NCI-H526 (cell line): ENCODE measurements at regions not wholly inside any gene's neighbourhood (a gene's known extent, or its start where the extent isn't known, plus 50 kb on each side); places are given as distances from the start of the nearest gene placed in this dataset.
"Not testable (repeated sequence)": the region's sequence is repeated elsewhere in the genome, so short reads cannot be mapped to it uniquely, and the experiment has no call there.

Experiments
- DNase-seq, 2 experiments: peaks; one replicate each; lab custom pipeline; 2025; lab: John Stamatoyannopoulos, UW

DNA sequence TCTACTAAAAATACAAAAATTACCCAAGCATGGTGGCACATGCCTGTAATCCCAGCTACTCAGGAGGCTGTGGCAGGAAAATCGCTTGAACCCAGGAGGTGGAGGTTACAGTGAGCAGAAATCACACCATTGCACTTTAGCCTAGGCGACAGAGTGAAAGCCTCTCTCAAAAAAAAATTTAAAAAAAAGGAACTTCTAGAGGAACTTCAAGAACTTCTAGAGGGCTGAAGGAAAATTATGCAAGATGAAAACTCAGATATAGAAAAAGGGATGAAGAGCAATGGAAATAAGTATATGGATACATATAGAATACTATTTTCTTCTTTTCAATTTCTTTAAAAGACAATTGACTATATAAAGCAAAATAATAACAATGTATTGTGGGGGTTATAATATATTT is 51.2 kb upstream of the PRR5 start:
- DNase-seq: no peak

DNA sequence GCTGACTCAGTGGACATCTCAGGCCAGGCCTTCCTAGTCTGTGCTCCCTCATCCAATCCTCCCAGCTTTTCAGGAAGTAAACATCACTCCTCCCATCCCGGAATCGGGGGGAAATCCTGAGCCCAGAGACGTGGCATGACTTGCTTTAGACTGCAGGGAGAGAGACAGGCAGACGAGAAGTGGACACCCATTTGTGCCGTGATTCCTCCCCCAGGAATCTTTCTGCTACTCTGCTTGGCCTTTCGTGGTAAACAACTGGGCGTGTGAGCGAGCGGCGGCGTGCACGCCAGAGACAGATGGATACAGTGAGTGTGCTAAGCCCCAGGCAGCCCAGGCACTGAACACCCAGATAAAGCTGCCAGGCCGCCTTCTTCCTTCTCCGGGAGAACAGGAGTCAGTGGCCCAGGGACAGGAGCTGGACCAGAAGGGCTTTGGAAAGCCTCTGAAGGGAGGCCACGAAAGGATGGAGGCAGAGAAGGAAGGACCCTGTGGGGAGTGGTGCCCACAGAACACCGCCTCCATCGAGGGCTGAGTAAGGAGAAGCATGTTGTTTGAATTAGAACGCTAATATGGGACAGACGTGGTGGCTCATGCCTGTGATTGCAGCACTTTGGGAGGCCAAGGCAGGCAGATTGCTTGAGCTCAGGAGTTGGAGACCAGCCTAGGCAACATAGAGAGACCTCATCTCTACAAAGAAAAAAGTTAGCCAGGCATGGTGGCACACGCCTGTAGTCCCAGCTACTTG is 53.0 kb upstream of the PRR5 start:
- no peak for DNase-seq

DNA sequence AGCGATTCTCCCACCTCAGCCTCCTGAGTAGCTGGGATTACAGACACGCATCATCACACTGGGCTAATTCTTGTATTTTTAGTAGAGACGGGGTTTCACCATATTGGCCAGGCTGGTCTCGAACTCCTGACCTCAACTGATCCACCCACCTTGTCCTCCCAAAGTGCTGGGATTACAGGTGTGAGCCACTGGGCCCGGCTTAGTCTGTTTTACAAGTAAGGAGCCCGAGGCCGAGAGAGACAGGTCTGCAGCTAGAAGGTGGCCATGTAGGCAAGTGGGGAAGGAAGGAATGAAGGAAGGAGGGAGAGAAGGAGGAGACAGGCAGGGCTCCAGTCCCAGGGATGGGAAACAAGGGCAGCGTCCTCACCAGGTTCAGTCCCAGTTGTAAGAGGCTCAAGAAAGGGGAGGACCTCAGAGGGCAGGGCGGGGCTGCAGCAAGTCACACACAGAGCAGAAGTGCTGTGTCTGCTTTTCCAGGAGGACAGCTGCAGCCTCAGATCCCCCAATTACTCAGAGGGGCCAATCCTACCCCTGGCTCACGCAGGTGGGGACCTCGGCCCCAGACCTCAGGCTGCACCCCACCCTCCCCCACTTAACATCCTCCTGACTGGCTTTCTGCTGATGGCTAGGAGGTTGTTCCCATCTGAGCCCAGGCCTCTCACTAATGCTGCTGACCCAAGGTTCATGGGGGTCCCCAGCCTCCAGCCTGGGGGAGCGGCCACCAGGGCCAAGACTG is 53.8 kb upstream of the PRR5 start:
- DNase-seq: no peak

DNA sequence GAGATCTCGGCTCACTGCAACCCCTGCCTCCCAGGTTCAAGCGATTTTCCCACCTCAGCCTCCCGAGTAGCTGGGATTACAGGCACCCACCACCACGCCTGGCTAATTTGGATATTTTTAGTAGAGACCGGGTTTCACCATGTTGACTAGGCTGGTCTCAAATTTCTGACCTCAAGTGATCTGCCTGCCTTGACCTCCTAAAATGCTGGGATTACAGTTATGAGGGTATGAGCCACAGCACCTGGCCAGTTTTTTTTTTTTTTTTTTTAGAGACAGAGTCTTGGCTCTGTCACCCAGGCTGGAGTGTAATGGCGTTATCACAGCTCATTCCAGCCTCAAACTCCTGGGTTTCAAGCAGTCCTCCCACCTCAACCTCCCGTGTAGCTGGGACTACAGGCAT is 54.9 kb upstream of the PRR5 start:
- DNase-seq: no peak

DNA sequence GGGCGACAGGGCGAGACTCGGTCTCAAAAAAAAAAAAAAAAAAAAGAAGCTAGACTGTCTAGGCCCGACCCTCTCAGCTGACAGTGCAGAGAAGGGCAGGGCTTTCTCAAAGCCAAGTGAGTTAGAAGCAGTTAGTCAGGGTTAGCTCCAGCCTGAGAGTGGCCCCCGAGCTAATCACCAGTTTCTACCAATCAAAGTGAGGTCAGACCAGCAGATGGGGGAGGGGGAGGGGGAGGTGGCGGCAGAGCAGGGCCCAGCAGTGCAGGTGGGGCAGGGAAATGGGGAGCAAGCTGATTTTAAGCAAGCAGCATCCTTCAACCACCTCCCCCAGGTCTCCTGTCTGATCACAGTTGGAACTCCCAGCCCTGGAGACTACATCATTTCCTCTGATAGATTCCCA is 55.3 kb upstream of the PRR5 start:
- no peak for DNase-seq

DNA sequence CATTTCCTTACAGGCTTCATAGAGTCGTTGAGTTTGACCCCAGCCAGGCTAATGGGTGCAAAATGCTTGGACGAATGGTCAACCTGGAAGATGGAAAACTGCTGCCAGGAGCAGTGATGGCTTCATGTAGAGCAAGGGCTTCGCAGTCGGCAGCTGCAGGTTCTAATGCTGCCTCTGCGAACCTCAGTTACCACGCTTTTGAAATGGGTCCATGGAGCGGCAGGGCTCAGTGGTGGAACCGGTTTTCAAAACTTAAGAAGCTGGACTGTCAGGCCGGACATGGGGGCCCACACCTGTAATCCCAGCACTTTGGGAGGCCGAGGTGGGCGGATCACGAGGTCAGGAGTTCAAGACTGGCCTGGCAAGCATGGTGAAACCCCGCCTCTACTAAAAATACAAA is 55.9 kb upstream of the PRR5 start:
- no peak for DNase-seq

DNA sequence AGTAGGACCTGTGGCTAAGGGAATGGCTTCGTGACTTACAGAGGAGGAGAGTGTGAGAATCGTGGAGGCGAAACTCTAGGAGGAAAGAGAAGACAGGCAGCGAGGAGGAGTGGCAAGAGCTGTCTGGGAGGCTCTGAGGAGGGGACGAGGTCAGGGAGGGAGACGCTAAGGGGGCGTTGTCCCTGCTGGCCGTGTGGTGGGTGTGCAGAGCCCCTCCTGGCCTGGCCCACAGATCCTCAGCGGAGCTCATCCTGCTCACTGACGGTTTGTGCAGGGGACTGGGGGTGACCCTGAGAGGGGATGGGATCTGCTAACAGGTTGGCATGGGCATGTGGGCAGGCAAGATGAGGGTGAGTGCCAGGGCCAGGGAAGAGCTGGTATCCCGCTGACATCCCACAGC is 56.5 kb upstream of the PRR5 start:
- DNase-seq: no peak

DNA sequence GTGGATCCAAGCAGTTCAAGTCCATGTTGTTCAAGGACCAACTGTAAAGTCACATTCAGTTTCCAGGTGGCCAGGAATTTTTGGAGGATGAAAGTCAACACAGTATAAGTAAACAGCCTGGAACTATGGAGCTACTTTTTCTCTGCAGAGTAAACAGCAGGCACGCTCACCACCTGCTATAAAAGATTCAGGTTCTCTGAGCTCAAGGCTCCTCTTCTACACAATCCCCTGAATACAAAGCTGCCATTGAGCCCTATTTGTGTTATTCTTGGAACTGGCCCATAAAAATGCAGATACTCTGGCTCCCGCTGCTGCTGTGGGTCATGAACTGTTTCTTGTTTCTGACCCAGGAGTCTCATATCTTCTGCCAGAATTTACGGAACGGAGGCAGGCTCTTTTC is 56.9 kb upstream of the PRR5 start:
- DNase-seq: peak in 1 of 2 experiments; percentile 11

DNA sequence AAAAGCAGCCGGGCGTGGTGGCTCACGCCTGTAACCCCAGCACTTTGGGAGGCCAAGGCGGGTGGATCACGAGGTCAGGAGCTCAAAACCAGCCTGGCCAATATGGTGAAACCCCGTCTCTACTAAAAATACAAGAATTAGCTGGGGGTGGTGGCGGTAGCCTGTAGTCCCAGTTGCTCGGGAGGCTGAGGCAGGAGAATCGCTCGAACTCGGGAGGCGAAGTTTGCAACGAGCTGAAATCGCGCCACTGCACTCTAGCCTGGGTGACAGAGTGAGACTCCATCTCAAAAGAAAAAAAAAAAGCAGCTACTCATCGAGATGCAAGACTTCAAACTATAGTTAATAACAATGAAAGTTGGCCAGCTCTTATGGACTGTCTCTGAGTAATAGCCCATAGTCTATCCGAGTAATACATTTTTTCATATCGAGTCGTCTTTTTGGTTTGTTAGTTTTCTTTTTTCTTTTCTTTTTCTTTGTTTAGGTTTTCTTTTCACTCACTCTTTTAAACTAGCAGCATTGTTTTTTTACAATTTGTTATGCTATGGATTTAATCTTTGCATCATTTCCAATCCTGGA is 58.4 kb upstream of the PRR5 start:
- not testable (repeated sequence) for DNase-seq

DNA sequence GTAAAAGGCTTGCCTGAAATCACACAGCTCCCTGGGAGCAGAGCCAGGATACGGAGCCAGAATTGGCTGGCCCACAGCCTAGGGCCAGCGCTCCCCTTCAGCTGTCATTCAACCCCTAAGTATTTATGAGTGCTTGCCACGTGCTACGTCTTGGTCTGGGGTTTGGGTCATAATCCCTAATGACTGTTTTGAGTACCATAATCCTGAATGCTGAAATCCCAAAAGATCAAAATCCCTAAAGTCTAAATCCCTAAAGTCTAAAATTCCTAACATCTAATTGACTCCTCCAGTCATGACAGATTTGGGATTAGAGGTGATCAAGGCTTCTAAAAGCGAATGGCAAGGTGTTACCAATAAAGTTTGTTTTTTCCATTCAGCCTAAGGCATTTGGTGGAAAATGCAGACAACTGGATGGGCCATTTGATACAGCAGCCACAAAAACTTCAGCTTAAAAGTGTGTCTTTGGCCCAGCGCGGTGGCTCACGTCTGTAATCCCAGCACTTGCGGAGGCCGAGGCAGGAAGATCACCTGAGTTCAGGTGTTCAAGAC is 59.8 kb upstream of the PRR5 start:
- no peak for DNase-seq

DNA sequence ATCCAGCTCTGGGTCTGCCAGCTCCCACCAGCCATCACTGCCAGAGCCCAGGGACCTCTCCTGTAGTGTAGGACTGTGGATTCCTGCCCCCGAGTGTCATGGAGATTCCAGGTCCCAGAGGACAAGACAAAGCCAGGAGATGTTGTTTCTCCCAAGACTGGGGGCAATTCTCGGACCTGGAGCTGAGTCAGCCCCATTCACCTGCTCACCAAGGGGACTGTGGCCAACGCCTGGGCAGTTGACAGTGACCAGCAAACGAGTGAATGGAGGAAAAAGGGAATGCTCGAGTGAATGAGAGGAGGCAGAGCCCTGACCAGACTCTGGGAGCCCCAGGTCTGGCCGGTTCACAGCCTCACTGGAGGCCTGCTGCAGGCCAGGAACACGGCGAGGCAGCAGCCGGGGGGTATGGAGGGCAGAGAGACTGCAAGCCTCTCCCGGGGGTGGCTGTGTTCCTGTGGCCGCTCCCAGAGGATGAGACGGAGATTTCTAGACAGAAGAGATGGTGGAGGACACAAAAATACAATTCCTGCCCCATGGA is 61.3 kb upstream of the PRR5 start:
- no peak for DNase-seq

DNA sequence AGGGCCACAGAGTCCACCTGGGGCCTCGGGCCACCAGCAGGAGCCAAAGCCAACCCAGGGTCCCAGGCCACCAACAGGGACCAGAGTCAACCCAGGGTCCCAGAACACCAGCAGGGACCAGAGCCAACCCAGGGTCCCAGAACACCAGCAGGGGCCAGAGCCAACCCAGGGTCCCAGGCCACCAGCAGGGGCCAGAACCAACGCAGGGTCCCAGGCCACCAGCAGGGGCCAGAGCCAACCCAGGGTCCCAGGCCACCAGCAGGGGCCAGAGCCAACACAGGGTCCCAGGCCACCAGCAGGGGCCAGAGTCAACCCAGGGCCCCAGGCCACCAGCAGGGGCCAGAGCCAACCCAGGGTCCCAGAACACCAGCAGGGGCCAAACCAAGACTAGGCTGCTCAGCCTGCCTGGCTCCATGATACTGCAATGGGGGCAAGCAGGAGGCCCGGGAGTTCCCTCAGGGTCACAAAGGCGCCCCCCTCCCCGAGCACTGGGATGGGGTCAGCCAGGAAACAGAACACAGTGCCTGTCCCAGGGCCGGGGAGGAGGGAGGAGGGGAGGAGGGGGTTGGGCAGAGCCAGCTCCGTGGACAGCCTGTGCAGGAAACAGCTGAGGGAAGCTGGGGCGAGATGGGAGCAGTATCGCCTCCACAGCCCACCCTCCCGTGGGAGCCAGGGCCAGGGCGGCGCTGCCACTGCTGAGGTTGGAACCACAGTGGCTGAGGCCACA is 62.0 kb upstream of the PRR5 start:
- no peak for DNase-seq

DNA sequence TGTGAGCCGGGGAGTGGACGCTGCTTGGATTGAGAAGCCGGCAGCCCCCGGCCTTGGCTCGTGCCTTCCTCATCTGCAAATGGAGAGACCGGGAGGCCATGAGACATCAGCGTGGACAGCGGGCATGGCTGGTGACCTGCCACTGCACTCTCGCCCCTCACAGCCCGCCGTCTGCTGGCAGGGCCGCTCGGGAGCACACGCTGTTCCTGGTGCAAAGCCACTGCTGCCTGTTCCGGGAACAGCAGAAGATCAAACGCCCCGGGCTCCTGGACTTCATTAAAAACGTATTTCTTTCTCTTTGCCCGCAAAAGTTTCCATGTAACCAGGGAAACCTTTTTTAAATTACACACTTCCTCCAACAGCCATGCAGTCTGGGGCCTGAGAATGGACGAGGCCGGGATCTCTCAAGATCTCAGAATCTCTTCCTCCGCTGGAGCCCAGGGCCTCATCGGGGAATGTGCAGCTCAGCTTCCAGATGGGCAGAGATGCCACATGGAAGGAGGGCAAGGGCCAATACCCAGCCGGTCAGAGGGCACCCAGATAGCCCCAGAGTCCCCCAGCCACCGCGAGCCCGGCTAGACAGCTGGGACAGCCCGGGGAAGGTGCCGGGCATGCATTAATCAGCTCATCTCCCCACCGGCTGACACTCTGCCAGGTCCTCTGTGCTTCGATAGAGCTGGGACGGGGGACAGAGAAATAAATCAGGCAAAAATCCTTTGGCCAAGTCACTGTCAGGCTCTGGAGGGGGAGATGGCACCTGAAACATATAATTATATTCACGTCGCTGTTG is 62.8 kb upstream of the PRR5 start:
- DNase-seq: no peak

DNA sequence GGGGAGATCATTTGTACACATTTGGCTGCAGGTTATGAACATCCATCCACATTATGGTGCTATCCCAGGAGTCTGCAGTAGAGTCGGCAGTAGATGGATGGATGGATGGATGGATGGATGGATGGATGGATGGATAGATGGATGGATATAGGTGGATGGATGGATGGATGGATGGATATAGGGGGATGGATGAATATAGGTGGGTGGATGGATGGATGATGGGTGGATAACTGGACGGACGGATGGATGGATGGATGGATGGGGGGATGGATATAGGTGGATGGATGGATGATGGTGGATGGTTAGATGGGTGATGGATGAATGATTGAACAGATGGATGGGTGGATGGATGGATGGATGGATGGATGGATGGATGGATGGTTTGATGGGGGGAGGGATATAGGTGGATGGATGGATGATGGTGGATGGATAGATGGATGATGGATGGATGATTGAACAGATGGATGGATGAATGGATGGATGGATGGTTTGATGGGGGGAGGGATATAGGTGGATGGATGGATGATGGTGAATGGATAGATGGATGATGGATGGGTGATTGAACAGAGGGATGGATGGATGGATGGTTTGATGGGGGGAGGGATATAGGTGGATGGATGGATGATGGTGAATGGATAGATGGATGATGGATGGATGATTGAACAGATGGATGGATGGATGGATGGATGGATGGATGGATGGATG is 65.3 kb upstream of the PRR5 start:
- DNase-seq: not testable (repeated sequence)

DNA sequence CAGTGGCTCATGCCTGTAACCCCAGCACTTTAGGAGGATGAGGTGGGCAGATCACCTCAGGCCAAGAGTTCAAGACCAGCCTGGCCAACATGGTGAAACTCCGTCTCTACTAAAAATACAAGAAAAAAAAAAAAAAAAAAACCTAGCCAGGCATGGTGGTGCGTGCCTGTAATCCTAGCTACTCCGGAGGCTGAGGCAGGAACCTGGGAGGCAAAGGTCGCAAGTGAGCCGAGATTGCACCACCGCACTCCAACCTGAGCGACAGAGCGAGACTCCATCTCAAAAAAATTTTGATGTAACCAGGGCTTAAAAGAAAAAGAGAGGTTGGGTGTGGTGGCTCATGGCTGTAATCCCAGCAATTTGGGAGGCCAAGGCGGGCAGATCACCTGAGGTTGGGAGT is 66.4 kb upstream of the PRR5 start:
- not testable (repeated sequence) for DNase-seq

DNA sequence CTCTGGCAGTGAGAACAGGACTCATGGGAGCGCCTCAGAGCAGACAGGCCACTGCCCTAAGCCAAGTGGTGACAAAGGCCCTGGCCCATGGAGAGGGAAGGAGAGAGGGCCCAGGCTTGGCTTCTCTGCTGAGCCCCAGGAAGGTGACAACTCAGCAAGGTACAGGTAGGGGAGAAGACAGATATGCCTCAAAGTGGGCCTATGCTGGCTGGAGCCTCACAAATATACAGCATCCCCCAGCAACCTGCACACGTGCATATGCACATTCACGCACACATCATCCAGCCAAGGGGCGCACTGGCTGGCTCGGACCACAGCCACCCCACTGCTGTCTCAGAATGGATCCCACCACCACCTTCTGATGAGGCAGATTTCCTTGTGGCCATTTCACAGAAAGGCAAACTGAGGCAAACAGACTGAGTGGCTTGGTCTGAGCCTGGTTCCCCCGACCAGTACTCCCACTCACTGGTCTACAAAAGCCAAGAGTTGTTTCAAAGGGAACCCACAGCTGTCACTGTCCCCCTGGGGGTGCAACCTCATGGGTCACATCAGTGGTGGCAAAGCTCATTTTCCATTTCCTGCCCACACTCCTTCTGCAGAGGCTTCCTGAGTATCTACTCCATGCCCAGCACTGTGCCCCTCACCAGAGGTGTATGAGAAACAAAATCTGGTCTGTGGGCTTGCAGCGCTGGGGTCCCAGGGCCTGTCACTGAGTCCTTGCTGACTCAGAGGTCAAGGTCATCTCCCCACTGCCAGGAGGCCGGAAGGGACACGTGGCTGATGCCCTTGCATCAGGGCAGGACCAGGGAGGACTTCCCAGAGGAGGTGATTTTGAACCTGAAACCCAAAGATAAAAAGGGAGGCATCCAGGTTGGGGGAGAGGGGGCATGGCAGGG is 67.3 kb upstream of the PRR5 start:
- DNase-seq: no peak

DNA sequence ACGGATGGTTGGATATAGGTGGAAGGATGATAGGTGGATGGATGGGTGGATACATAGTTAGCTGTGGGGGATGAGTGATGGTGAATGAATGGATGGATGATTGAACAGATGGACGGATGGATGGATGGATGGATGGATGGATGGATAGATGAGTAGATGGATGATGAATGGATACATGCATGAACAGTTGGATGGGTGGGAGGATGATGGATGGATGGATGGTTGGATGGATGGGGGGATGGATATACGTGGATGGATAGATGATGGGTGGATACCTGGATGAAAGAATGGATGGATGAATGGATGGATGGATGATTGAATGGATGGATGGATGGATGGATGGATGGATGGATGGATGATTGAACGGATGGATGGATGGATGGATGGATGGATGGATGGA is 68.4 kb upstream of the PRR5 start:
- no peak for DNase-seq

DNA sequence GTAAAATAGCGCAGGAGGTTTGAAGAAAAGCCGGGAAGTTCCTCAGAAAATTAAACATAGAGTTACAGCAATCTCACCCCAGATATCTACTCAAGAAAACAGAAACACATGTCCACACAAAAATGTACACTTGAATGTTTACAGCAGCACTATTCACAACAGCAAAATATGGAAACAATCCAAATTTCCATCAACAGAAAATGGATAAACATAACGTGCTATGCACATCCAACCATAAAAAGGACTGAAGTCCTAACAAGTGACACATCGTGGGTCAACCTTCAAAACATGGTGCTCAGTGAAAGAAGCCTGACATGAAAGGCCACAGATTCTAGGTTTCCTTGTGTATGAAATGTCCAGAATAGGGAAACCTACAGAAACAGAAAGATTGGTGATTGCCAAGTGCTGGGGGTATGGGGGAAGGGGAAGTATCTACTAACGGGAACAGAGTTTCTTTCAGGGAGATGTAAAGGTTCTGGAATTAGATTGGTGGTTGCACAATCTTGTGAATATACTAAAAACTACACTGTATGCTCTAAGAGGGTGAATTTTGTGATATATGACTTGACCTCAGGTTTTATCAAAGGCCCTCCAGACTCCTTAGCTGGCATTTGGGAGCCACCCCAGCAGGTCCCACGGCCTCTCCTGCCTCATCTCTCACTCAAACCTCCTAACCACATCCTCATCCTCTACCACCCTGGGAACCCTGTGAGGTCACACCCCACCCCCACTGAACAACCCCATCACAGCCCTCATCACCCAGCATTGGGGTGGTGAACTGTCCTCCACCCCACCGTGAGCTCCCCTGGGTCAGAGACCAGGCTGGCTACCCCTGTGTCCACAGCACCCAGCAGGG is 69.2 kb upstream of the PRR5 start:
- DNase-seq: no peak

DNA sequence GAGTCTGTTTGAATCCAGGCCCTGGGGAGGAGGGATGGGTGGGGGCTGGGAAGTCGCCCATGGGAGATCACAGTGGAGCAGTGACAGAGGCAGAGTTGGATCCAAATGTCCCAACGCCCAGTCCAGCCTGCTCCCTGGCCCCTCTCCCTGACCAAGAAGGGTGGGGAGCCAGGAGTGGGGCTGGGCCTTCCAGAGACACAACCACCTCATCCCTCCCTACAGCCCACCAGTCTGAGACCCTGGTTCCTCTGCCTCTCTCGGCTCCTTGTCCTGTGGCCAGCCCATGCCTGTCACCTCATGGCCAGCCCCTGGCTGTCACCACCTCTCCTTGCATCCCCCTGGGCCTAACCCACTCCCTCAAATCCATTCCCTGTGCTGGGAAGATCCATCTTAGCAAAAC is 71.2 kb upstream of the PRR5 start:
- no peak for DNase-seq
